Mucosa of stomach (tissue), 1 donor: ENCODE measurements at regions not wholly inside any gene's neighbourhood (a gene's known extent, or its start where the extent isn't known, plus 50 kb on each side); places are given as distances from the start of the nearest gene placed in this dataset.

Experiments
- H3K27me3 ChIP-seq: one replicate; pipeline ENCODE4 v1.7.0; 2013; ENCODE audit warnings: mild to moderate bottlenecking, low read length; ENCODE audit not compliant: control insufficient read depth, insufficient read depth
- H3K36me3 ChIP-seq: one replicate; pipeline ENCODE4 v1.7.0; 2013; ENCODE audit warnings: low read length; ENCODE audit not compliant: control insufficient read depth, insufficient read depth
- H3K4me1 ChIP-seq: one replicate; pipeline ENCODE4 v1.7.0; 2013; ENCODE audit warnings: mild to moderate bottlenecking, low read length; ENCODE audit not compliant: control insufficient read depth, insufficient read depth
- H3K4me3 ChIP-seq: one replicate; pipeline ENCODE4 v1.7.0; 2013; ENCODE audit warnings: low read length
- H3K9ac ChIP-seq: one replicate; pipeline ENCODE4 v1.7.0; 2013; ENCODE audit warnings: mild to moderate bottlenecking, low read length, moderate library complexity
- H3K9me3 ChIP-seq: one replicate; pipeline ENCODE4 v1.7.0; 2013; ENCODE audit warnings: mild to moderate bottlenecking, low read length, moderate library complexity; ENCODE audit not compliant: control insufficient read depth
- donor health status: Pancreatic carcinoma.

GRCh38 chr18:56510108-56510507 is 128.3 kb downstream of the TXNL1 start:
- Histone ChIP-seq H3K9me3 (no peaks in the 10 kb centered on the region), H3K27me3 (no peaks in the 10 kb centered on the region), H3K4me1 (no peaks in the 10 kb centered on the region), H3K4me3 (no peak overlapping the region), H3K9ac (no peak overlapping the region), H3K36me3 (no peaks in the 10 kb centered on the region)

DNA sequence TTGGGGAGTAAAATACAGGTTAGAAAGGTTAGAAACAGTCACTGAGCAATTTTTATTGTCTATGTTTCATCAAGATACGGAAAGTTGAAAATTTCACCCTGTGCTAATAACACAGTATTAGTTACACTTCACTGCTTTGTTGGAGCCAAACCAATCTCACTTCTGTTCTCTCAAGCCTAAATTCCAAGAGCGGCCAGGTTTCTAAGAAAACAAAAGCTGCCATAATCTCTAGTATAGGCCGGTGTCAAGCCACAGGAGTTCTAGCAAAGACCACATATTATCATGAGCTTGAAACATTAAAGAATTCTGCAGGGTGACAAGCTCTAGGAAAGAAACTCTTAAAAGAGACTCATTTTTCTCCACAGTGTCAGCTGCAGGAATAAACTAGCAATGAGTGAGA is 128.7 kb downstream of the TXNL1 start:
- Histone ChIP-seq H3K36me3 (no peaks in the 10 kb centered on the region), H3K9ac (no peak overlapping the region), H3K4me1 (no peaks in the 10 kb centered on the region), H3K4me3 (no peak overlapping the region), H3K27me3 (no peaks in the 10 kb centered on the region), H3K9me3 (no peaks in the 10 kb centered on the region)

- H3K36me3 ChIP-seq, result no peaks in the 10 kb centered on the region
- H3K27me3 ChIP-seq, result no peaks in the 10 kb centered on the region
- no peaks in the 10 kb centered on the region for H3K9me3 ChIP-seq
- no peaks in the 10 kb centered on the region for H3K4me1 ChIP-seq
- H3K4me3 ChIP-seq, result no peak overlapping the region
- no peak overlapping the region for H3K9ac ChIP-seq
Observed at GRCh38 chr18:56508370-56509036, 129.9 kb downstream of the TXNL1 start.

DNA sequence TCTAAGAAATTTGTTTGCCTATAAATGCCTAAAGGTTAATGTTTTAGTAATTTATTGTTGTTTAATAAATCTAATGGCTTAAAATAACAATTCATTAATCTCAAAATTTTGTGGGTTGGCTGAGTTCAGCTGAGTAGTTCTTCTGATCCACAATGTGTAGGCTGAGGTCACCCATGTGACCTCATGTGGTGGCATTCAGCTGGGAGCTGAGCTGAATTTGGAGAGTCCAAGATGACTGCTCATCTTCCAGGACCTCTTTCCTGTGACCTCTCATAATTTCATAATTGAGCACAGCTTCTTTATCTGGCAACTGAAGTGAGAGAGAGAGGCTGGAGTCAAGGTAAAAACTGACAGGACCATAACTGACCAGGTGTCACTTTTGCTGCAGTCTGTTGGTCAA is 132.4 kb downstream of the TXNL1 start:
- Histone ChIP-seq H3K4me3 (no peak overlapping the region), H3K9me3 (no peaks in the 10 kb centered on the region), H3K9ac (no peak overlapping the region), H3K27me3 (no peaks in the 10 kb centered on the region), H3K36me3 (no peaks in the 10 kb centered on the region), H3K4me1 (no peaks in the 10 kb centered on the region)

DNA sequence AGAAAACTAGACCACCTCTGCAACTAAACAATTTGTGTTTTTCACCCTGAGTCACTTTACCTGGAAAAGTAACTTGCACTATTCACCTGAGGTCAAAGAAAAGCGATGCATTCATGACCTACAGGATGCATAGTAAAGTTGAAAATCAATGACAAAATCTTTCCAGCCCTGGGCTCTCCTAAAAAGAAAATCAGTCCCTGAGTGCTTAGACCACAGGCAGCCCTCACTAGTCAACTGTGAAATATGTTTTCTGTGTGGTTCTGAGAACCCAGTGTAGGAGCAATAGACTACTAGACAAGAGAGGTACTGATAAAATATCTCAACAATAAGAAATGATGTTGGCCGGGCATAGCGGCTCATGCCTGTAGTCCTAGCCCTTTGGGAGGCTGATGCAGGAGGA is 133.1 kb downstream of the TXNL1 start:
- no peaks in the 10 kb centered on the region for H3K36me3 ChIP-seq
- H3K27me3 ChIP-seq, result no peaks in the 10 kb centered on the region
- no peaks in the 10 kb centered on the region for H3K9me3 ChIP-seq
- no peak overlapping the region for H3K9ac ChIP-seq
- H3K4me3 ChIP-seq, result no peak overlapping the region
- H3K4me1 ChIP-seq, result no peaks in the 10 kb centered on the region

- Histone ChIP-seq H3K4me3 (no peak overlapping the region), H3K27me3 (no peaks in the 10 kb centered on the region), H3K9ac (no peak overlapping the region), H3K36me3 (no peaks in the 10 kb centered on the region), H3K9me3 (no peaks in the 10 kb centered on the region), H3K4me1 (no peaks in the 10 kb centered on the region)
Observed at GRCh38 chr18:56501896-56502295, 136.5 kb downstream of the TXNL1 start.

GRCh38 chr18:56495884-56496283 is 142.5 kb downstream of the TXNL1 start:
- Histone ChIP-seq H3K36me3 (no peaks in the 10 kb centered on the region), H3K4me3 (no peak overlapping the region), H3K4me1 (no peaks in the 10 kb centered on the region), H3K9me3 (no peaks in the 10 kb centered on the region), H3K27me3 (no peaks in the 10 kb centered on the region), H3K9ac (no peak overlapping the region)

GRCh38 chr18:56493531-56493930 is 144.9 kb downstream of the TXNL1 start:
- Histone ChIP-seq H3K9me3 (no peaks in the 10 kb centered on the region), H3K36me3 (no peaks in the 10 kb centered on the region), H3K27me3 (no peaks in the 10 kb centered on the region), H3K9ac (no peak overlapping the region), H3K4me1 (no peaks in the 10 kb centered on the region), H3K4me3 (no peak overlapping the region)

GRCh38 chr18:56492136-56492535 is 146.3 kb downstream of the TXNL1 start:
- Histone ChIP-seq H3K4me3 (no peak overlapping the region), H3K4me1 (no peaks in the 10 kb centered on the region), H3K27me3 (no peaks in the 10 kb centered on the region), H3K36me3 (no peaks in the 10 kb centered on the region), H3K9ac (no peak overlapping the region), H3K9me3 (no peaks in the 10 kb centered on the region)

- Histone ChIP-seq H3K9ac (no peak overlapping the region), H3K9me3 (no peaks in the 10 kb centered on the region), H3K4me3 (no peak overlapping the region), H3K4me1 (no peaks in the 10 kb centered on the region), H3K36me3 (no peaks in the 10 kb centered on the region), H3K27me3 (no peaks in the 10 kb centered on the region)
Observed at GRCh38 chr18:56490942-56491341, 147.4 kb downstream of the TXNL1 start.

DNA sequence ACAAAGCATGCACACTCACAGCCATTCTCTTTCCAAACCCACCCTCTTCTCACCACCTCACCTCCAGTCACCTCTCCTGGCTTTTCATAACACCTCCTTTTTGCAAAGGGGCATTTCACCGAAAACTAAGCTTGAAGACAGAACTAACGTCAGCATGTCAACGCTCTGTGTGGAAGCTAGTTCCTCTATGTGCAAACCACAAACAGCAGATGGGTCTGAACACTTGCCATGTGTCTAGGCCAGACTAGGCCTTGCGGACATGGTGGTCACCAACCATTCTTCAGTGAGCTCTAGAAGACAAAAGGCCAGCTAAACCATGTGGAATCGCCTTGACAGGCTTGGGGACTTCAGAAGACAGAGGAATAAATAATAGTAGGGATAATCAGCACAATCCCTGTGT is 148.5 kb downstream of the TXNL1 start:
- Histone ChIP-seq H3K9me3 (no peaks in the 10 kb centered on the region), H3K4me1 (no peaks in the 10 kb centered on the region), H3K9ac (no peak overlapping the region), H3K4me3 (no peak overlapping the region), H3K36me3 (no peaks in the 10 kb centered on the region), H3K27me3 (no peaks in the 10 kb centered on the region)

- no peaks in the 10 kb centered on the region for H3K27me3 ChIP-seq
Observed at GRCh38 chr18:56488739-56489138, 149.7 kb downstream of the TXNL1 start.

DNA sequence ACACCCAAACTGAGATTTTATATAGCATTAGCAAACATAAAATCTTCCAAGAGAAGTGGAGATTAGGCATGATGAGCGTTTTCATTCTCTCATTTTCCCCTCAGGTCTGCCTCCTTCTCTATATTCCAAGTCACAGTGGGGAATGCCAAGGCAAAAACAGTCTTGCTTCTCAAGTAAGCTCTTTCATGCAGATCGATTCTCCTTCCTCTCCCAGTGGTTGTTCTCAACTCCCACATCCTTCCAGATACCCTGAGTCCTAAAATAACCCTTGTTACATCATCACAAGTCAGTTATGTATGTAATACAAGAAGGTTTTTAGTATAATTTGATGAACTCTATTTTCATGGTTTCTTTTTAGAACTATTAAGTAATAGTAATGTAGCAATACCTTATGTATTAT is 150.6 kb downstream of the TXNL1 start:
- Histone ChIP-seq H3K4me3 (no peak overlapping the region), H3K4me1 (no peaks in the 10 kb centered on the region), H3K36me3 (no peaks in the 10 kb centered on the region), H3K9me3 (no peaks in the 10 kb centered on the region), H3K9ac (no peak overlapping the region), H3K27me3 (no peaks in the 10 kb centered on the region)

More at GRCh38 chr18:56488739-56489138, 149.7 kb downstream of the TXNL1 start:
- Histone ChIP-seq H3K36me3 (no peaks in the 10 kb centered on the region), H3K4me1 (no peaks in the 10 kb centered on the region), H3K9me3 (no peaks in the 10 kb centered on the region), H3K9ac (no peak overlapping the region), H3K4me3 (no peak overlapping the region)
